PC-3 (cell line): ENCODE measurements at regions not wholly inside any gene's neighbourhood (a gene's known extent, or its start where the extent isn't known, plus 50 kb on each side); places are given as distances from the start of the nearest gene placed in this dataset.

Experiments
- EZH2 ChIP-seq: fragments of 300-600 bp; sonication (generic); IDR thresholded peaks from one replicate; pipeline ENCODE4 v1.6.1; 2017; ENCODE audit warnings: antibody characterized with exemption, mild to moderate bottlenecking, low read length; ENCODE audit not compliant: unreplicated experiment
- TF ChIP-seq, protein P1 (sequence below): fragments of 300-600 bp; sonication (generic); conservative IDR thresholded peaks from 2 replicates; pipeline ENCODE4 v1.5.1; 2017; ENCODE audit warnings: antibody characterized with exemption, low read depth, mild to moderate bottlenecking, low read length

DNA sequence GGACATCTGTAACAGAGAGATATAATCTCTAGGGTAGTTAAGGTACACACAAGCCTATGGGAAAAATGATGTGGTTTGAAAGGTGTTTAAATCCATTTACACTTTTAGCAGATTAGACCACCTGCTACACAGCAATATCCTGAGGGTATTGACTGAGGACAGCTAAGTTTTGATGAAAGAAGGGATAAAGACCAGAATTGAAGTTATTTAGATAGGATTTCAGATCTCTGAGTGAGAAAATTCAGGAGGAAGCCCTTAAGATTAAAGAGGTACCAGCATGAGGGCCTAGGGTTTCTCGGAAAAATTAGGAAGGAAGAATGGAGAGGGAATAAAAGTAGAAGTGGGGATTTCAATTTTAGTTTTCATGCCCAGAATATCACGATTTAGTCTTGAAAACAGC is 267.3 kb downstream of the COX7C start:
- TF ChIP-seq, protein P1, sequence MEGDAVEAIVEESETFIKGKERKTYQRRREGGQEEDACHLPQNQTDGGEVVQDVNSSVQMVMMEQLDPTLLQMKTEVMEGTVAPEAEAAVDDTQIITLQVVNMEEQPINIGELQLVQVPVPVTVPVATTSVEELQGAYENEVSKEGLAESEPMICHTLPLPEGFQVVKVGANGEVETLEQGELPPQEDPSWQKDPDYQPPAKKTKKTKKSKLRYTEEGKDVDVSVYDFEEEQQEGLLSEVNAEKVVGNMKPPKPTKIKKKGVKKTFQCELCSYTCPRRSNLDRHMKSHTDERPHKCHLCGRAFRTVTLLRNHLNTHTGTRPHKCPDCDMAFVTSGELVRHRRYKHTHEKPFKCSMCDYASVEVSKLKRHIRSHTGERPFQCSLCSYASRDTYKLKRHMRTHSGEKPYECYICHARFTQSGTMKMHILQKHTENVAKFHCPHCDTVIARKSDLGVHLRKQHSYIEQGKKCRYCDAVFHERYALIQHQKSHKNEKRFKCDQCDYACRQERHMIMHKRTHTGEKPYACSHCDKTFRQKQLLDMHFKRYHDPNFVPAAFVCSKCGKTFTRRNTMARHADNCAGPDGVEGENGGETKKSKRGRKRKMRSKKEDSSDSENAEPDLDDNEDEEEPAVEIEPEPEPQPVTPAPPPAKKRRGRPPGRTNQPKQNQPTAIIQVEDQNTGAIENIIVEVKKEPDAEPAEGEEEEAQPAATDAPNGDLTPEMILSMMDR, result no peak
- no peak for TF ChIP-seq EZH2
